ENCODE measurements at regions not wholly inside any gene's neighbourhood (a gene's known extent, or its start where the extent isn't known, plus 50 kb on each side); places are given as distances from the start of the nearest gene placed in this dataset.

GRCh38 chr14:104472536-104473243 is 106.9 kb upstream of the C14orf180 start:
- ATAC-seq, result no peak
- DNase-seq (ENCODE audit: low read depth in 1 of 2, low spot score in 1 of 2), result no peak
- Histone ChIP-seq H3K4me2 (no peak overlapping the region), H3K27ac (no peak overlapping the region), H3K4me1 (no peaks in the 10 kb centered on the region), H3K4me3 (no peak overlapping the region), H3K9me3 (no peaks in the 10 kb centered on the region)
- CTCF ChIA-PET, result interaction anchor here (1.1 kb wide), 1 partner anchor 12 kb away, joined by 3 read pairs; no protein-coding TSS in a partner anchor
- FAIRE-seq, result no peak
- 61% methylated on average over 18 of the region's 29 CpGs for whole genome bisulfite sequencing (ENCODE audit: missing lambda C conversion rate)
- no peak for TF ChIP-seq JUN (IDR thresholded peaks at IDR 0.05)
- no peak for TF ChIP-seq HOXA7 (CRISPR knock-in tag; IDR thresholded peaks at IDR 0.05)
- no peak for TF ChIP-seq ELK1 (IDR thresholded peaks at IDR 0.05; ENCODE audit: low read depth, low read length)
- TF ChIP-seq ESRRA (IDR thresholded peaks at IDR 0.05; ENCODE audit: borderline replicate concordance, low read length), result no peak
- TF ChIP-seq, protein P1, sequence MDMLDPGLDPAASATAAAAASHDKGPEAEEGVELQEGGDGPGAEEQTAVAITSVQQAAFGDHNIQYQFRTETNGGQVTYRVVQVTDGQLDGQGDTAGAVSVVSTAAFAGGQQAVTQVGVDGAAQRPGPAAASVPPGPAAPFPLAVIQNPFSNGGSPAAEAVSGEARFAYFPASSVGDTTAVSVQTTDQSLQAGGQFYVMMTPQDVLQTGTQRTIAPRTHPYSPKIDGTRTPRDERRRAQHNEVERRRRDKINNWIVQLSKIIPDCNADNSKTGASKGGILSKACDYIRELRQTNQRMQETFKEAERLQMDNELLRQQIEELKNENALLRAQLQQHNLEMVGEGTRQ (IDR thresholded peaks at IDR 0.05), result no peak
- TF ChIP-seq SMC3 (IDR thresholded peaks at IDR 0.05), result no peak
- TF ChIP-seq MYC (IDR thresholded peaks at IDR 0.05; ENCODE audit: borderline replicate concordance, low read length), result no peak
- no peak for TF ChIP-seq SREBF2 (IDR thresholded peaks at IDR 0.05)
- TF ChIP-seq PHF8 (IDR thresholded peaks at IDR 0.05; ENCODE audit: borderline replicate concordance, low read depth), result no peak
- no peak for TF ChIP-seq ZNF302 (CRISPR knock-in tag; IDR thresholded peaks at IDR 0.05)
- TF ChIP-seq RCOR1 (IDR thresholded peaks at IDR 0.05; ENCODE audit: low read depth, low read length), result no peak
- TF ChIP-seq, protein P2, sequence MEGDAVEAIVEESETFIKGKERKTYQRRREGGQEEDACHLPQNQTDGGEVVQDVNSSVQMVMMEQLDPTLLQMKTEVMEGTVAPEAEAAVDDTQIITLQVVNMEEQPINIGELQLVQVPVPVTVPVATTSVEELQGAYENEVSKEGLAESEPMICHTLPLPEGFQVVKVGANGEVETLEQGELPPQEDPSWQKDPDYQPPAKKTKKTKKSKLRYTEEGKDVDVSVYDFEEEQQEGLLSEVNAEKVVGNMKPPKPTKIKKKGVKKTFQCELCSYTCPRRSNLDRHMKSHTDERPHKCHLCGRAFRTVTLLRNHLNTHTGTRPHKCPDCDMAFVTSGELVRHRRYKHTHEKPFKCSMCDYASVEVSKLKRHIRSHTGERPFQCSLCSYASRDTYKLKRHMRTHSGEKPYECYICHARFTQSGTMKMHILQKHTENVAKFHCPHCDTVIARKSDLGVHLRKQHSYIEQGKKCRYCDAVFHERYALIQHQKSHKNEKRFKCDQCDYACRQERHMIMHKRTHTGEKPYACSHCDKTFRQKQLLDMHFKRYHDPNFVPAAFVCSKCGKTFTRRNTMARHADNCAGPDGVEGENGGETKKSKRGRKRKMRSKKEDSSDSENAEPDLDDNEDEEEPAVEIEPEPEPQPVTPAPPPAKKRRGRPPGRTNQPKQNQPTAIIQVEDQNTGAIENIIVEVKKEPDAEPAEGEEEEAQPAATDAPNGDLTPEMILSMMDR (IDR thresholded peaks at IDR 0.05), result no peak
- TF ChIP-seq MAZ (IDR thresholded peaks at IDR 0.05; ENCODE audit: borderline replicate concordance, low read depth, low read length), result no peak
- TF ChIP-seq NR3C1 (IDR thresholded peaks at IDR 0.05), result no peak
- TF ChIP-seq REST (IDR thresholded peaks at IDR 0.05), result no peak
- TF ChIP-seq KDM5A (IDR thresholded peaks at IDR 0.05), result no peak
- TF ChIP-seq, protein P3, sequence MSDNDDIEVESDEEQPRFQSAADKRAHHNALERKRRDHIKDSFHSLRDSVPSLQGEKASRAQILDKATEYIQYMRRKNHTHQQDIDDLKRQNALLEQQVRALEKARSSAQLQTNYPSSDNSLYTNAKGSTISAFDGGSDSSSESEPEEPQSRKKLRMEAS (IDR thresholded peaks at IDR 0.05), result no peak
- TF ChIP-seq CHD4 (IDR thresholded peaks at IDR 0.05; ENCODE audit: borderline replicate concordance), result no peak
- no peak for TF ChIP-seq EHF (CRISPR knock-in tag; IDR thresholded peaks at IDR 0.05)
- POLR2A ChIA-PET, result no interaction called here

DNA sequence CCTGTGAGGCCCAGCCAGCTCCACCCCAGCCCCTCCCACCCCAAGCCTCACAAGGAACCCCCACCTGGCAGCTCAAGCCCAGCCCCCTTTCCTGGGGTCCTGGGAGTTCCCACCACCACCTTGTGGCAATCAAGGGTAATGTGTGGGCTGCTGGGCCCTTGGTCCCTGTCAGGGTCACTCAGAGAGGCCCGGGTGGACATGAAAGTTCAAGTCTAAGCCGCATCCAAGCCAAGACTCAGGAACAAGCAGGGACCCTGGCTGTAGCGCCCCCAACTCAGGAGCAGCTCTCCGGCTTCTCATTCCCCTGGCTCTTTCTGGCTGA is 106.4 kb upstream of the C14orf180 start:
- H3K4me2 ChIP-seq, result no peak overlapping the region
- H3K27ac ChIP-seq, result no peak overlapping the region
- no peak for DNase-seq (ENCODE audit: low read depth in 1 of 2, low spot score in 1 of 2)
- ATAC-seq, result no peak
- FAIRE-seq, result no peak
- no peak overlapping the region for H3K4me3 ChIP-seq
- ChIA-PET CTCF (interaction anchor here (1.1 to 1.4 kb wide), 2 partner anchors 10 to 11 kb away, joined by 3 to 4 read pairs; no protein-coding TSS in a partner anchor), POLR2A (no interaction called here)
- H3K4me1 ChIP-seq, result no peaks in the 10 kb centered on the region
- H3K9me3 ChIP-seq, result no peaks in the 10 kb centered on the region
- WGBS (ENCODE audit: missing lambda C conversion rate), result 68% methylated on average over 2 of the region's 4 CpGs
- no peak for TF ChIP-seq ZFP36 (IDR thresholded peaks at IDR 0.05; ENCODE audit: borderline replicate concordance, partially characterized antibody)
- TF ChIP-seq CEBPB (IDR thresholded peaks at IDR 0.05), result no peak
- no peak for TF ChIP-seq EHF (CRISPR knock-in tag; IDR thresholded peaks at IDR 0.05)
- no peak for TF ChIP-seq PBX3 (IDR thresholded peaks at IDR 0.05)
- TF ChIP-seq EHMT2 (IDR thresholded peaks at IDR 0.05; ENCODE audit: low read depth), result no peak
- TF ChIP-seq HOXA7 (CRISPR knock-in tag; IDR thresholded peaks at IDR 0.05), result no peak
- TF ChIP-seq SMC3 (IDR thresholded peaks at IDR 0.05), result no peak
- no peak for TF ChIP-seq HEYL (CRISPR knock-in tag; IDR thresholded peaks at IDR 0.05)
- TF ChIP-seq RARB (CRISPR knock-in tag; IDR thresholded peaks at IDR 0.05), result no peak
- TF ChIP-seq, protein P3 (IDR thresholded peaks at IDR 0.05), result no peak
- TF ChIP-seq NPAS2 (CRISPR knock-in tag; IDR thresholded peaks at IDR 0.05; ENCODE audit: borderline replicate concordance), result no peak

Data from A549 (cell line).